Left ventricle myocardium inferior (tissue), 1 donor: ENCODE measurements at regions not wholly inside any gene's neighbourhood (a gene's known extent, or its start where the extent isn't known, plus 50 kb on each side); places are given as distances from the start of the nearest gene placed in this dataset.
"Not testable (repeated sequence)": the region's sequence is repeated elsewhere in the genome, so short reads cannot be mapped to it uniquely, and the experiment has no call there.

Source experiments
- DNase-seq: peaks from one replicate; pipeline ENCODE4 v3.0.0-alpha.2; 2020
- H3K27ac ChIP-seq: fragments of 200-600 bp; replicated peaks from 2 replicates; pipeline ENCODE4 v1.8.0; 2021
- H3K27me3 ChIP-seq: fragments of 200-600 bp; 2 replicates; pipeline ENCODE4 v1.8.0; 2021; ENCODE audit warnings: low read depth
- H3K36me3 ChIP-seq: fragments of 200-600 bp; 2 replicates; pipeline ENCODE4 v1.8.0; 2021
- H3K4me1 ChIP-seq: fragments of 200-600 bp; 2 replicates; pipeline ENCODE4 v1.8.0; 2021
- H3K4me3 ChIP-seq: fragments of 200-600 bp; 2 replicates; pipeline ENCODE4 v1.8.0; 2021; ENCODE audit warnings: mild to moderate bottlenecking, moderate library complexity
- H3K9me3 ChIP-seq: fragments of 200-600 bp; replicated peaks from 2 replicates; pipeline ENCODE4 v1.8.0; 2021
- intact Hi-C: fragments of 100-400 bp; cut with micrococcal nuclease; formaldehyde crosslinking; loops from one replicate; pipeline ENCODE4 v1.11.0; 2022
- TF ChIP-seq, protein P1 (sequence below): fragments of 200-600 bp; IDR thresholded peaks from 2 replicates; pipeline ENCODE4 v1.8.0; 2021; ENCODE audit warnings: antibody characterized with exemption, mild to moderate bottlenecking, borderline replicate concordance
- donor health status: DM: no; HTN: yes; CAD: no; lungs with severe emphysema.

DNA sequence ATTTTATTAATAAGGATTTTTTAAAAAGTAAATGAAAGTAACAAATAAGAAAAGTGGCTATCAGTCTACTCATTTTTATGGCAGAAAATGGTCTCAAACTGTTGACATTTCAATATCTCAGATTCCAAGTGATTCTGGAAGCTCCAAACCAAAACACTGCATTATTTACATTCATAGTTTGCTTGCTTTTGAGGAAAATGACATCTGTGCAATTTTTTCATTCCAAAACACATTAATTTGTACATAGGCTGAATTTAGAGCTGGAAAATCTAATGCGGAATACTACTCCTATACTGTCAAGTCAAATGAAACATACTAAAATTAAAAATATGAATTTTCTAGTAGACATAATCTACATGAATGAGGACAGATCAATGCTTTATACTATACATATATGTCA, 1047.6 kb downstream of the CDH9 start:
- peaks cover 16% of the 10 kb centered on the region for H3K9me3 ChIP-seq
- intact Hi-C loops: no loop called here
- H3K36me3 ChIP-seq: no peaks in the 10 kb centered on the region
- TF ChIP-seq, protein P1, sequence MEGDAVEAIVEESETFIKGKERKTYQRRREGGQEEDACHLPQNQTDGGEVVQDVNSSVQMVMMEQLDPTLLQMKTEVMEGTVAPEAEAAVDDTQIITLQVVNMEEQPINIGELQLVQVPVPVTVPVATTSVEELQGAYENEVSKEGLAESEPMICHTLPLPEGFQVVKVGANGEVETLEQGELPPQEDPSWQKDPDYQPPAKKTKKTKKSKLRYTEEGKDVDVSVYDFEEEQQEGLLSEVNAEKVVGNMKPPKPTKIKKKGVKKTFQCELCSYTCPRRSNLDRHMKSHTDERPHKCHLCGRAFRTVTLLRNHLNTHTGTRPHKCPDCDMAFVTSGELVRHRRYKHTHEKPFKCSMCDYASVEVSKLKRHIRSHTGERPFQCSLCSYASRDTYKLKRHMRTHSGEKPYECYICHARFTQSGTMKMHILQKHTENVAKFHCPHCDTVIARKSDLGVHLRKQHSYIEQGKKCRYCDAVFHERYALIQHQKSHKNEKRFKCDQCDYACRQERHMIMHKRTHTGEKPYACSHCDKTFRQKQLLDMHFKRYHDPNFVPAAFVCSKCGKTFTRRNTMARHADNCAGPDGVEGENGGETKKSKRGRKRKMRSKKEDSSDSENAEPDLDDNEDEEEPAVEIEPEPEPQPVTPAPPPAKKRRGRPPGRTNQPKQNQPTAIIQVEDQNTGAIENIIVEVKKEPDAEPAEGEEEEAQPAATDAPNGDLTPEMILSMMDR: no peak
- H3K27ac ChIP-seq: no peak overlapping the region
- H3K27me3 ChIP-seq: no peaks in the 10 kb centered on the region
- no peak for DNase-seq
- H3K4me1 ChIP-seq: no peaks in the 10 kb centered on the region
- H3K4me3 ChIP-seq: no peak overlapping the region

DNA sequence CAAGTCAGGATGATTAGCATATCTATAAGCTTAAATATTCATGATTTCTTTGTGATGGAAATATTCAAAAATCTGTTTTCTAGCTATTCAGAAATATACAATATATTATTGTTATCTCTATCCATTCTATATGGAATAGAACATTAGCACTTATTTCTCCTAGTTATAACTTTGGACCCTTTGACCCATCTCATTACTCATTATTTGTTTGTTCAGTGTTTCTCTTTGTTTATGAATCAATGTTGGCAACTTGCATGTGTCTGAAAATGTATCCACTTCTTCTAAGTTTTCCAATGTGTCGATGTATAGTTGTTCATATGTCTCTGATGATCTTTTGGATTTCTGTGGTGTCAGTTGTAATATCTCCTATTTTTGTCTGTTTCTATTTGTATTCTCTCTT, 1059.3 kb downstream of the CDH9 start:
- no peak for DNase-seq
- intact Hi-C loops: no loop called here
- H3K27me3 ChIP-seq: no peaks in the 10 kb centered on the region
- TF ChIP-seq, protein P1: no peak
- no peak overlapping the region for H3K4me3 ChIP-seq
- H3K36me3 ChIP-seq: no peaks in the 10 kb centered on the region
- peaks cover 14% of the 10 kb centered on the region for H3K9me3 ChIP-seq
- no peaks in the 10 kb centered on the region for H3K4me1 ChIP-seq
- no peak overlapping the region for H3K27ac ChIP-seq

DNA sequence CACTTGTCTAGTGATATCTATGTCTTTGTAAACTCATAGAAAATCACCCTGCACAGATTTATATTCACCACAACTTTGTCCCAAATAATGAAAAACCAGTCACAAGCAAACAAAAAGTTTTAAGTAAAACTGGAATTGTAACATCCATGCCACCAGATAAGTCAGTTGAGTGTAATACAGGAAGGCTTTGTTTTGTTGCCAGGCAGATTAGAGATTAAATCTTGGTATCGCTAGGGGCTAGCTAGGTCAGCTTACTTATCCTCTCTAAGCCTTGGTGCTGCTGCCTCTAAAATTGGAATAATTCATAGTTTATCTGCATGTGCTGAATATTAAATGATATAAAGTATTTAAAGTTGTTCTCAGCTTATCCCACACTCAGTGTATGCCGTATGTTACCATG, 1062.5 kb downstream of the CDH9 start:
- no peak for DNase-seq
- intact Hi-C loops: no loop called here
- Histone ChIP-seq H3K4me1 (no peaks in the 10 kb centered on the region), H3K36me3 (no peaks in the 10 kb centered on the region), H3K9me3 (peaks cover 9% of the 10 kb centered on the region), H3K4me3 (no peak overlapping the region), H3K27me3 (no peaks in the 10 kb centered on the region), H3K27ac (no peak overlapping the region)
- TF ChIP-seq, protein P1: no peak

DNA sequence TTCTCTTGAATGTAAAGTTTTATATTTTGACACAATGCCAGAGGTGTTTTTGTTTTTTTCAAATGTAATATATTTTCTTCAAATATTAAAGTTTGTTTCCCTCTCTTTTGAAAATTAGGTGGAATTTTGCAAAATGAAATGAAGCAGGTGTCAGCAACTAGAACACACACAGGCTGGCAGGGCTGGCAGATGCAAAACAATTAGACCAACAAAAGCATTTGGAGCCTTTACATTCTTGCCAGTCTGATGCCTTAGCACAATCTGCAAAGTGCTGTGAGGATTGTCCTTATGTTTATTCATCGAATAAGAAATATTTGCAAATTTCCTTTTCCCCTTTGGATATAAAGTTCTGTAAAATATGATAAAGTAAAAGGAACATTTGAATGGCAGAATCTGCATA, 1063.9 kb downstream of the CDH9 start:
- H3K4me3 ChIP-seq: no peak overlapping the region
- TF ChIP-seq, protein P1: no peak
- H3K27me3 ChIP-seq: no peaks in the 10 kb centered on the region
- H3K27ac ChIP-seq: no peak overlapping the region
- H3K36me3 ChIP-seq: no peaks in the 10 kb centered on the region
- no peaks in the 10 kb centered on the region for H3K4me1 ChIP-seq
- no peak for DNase-seq
- H3K9me3 ChIP-seq: peaks cover 2% of the 10 kb centered on the region
- intact Hi-C loops: no loop called here

DNA sequence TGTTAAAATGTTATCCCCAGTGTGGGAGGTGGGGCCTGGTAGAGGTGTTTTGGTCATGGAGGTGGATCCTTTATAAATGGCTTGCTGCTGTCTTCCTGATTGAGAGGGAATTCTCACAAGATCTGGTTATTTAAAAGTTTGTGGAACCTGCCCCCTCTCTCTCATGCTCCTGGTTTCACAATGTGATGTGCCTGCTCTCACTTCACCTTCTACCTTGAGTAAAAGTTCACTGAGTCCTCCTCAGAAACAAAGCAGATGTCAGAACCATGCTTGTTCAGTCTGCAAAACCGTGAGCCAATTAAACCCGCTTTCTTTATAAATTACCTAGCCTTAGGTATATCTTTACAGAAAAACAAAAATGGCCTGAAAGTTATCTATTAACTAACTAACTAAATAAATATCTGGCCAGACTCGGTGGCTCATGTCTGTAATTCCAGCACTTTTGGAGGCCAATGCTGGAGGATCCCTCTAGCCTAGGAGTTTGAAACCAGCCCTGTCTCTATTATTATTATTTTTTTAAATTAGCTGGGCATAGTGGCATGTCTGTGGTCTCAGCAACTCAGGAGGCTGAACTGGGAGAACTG, 1067.4 kb downstream of the CDH9 start:
- Histone ChIP-seq H3K27ac (no peak overlapping the region), H3K4me3 (no peak overlapping the region), H3K36me3 (no peaks in the 10 kb centered on the region), H3K4me1 (no peaks in the 10 kb centered on the region), H3K27me3 (no peaks in the 10 kb centered on the region), H3K9me3 (peaks cover 33% of the 10 kb centered on the region)
- intact Hi-C loops: no loop called here
- DNase-seq: no peak
- TF ChIP-seq, protein P1: no peak

DNA sequence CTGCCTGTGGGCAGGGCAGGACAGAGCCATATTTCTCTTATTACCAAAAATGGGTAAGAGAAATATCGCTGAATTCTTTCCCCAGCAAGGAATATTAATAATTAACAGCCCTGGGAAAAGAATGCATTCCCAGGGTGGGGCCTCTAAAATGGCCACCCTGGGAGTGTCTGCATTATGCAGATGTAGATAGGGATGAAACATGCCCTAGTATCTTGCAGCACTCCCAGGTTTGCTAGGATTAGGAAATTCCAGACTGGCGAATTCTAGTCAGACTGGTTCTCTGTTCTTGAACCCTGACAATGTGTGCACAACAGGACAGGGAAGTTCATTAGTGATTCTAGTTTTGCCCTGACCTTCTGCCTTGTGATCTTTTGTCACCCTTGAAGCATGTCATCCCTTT, 1069.3 kb downstream of the CDH9 start:
- DNase-seq, intact Hi-C loops, H3K4me1 ChIP-seq, H3K36me3 ChIP-seq, H3K4me3 ChIP-seq, H3K27me3 ChIP-seq, H3K27ac ChIP-seq: not testable (repeated sequence)
- H3K9me3 ChIP-seq: peaks cover 41% of the 10 kb centered on the region
